ENCODE measurements at regions not wholly inside any gene's neighbourhood (a gene's known extent, or its start where the extent isn't known, plus 50 kb on each side); places are given as distances from the start of the nearest gene placed in this dataset.
"Not testable (repeated sequence)": the region's sequence is repeated elsewhere in the genome, so short reads cannot be mapped to it uniquely, and the experiment has no call there.

DNA sequence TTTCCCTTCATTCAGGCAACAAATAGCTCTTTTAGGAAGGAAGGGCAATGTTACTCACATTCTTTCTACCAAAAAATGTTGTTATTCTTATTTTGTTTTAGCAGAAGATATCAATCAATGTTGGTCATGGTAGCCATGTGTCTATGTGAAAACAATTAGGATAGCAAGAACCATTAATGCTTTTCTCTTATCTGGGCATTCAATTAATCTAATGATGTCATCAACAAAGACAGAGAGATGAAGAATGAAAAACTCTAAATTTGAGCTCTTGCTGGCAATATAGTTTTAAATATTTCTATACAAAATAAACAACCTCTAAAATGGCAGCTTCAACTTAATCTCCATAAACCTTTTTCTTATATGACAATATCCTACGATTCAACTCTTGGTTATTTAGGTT, 353.7 kb upstream of the ANKRD30A start:
- TF ChIP-seq TAF1 (IDR thresholded peaks at IDR 0.05; ENCODE audit: low read depth, low read length): no peak
- no peak for TF ChIP-seq SPI1 (IDR thresholded peaks at IDR 0.05; ENCODE audit: low read depth, low read length)
- no peak for TF ChIP-seq POU2F2 (IDR thresholded peaks at IDR 0.05; ENCODE audit: low read depth, low read length)
- no peak for FAIRE-seq
- no peak for DNase-seq (ENCODE audit: insufficient read length, low spot score)

DNA sequence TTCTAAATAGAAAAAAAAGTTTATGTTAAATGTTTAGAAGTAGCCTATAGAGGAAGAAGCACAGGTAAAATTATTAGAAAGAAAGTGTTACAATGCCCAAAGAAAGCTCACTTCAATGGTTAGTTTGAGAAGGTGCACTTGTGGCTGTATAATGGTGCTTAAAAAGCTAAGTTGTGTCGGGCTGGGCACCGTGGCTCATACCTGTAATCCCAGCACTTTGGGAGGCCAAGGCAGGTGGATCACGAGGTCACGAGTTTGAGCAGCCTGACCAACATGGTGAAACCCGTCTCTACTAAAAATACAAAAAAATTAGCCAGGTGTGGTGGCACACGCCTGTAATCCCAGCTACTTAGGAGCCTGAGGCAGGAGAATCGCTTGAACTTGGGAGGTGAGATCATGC, 355.7 kb upstream of the ANKRD30A start:
- DNase-seq (ENCODE audit: insufficient read length, low spot score); FAIRE-seq: not testable (repeated sequence)

DNA sequence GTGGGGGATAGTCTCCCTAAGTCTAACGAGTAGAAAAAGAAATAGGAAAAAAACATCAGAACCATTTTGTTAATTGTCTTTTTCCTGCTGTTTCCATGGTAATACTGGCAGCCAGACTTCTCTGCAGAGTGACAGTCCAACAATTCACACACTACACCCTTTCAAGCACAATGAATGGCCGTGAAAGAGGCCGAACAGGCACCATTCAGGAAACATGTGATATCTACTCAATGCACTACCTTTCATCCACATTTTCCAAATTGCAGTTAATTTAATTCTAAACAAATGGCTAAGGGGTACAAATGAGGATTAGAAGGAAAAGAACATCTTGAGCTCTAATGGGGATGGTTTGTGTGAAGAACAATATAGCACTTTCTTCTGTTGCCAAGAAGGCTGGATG, 358.5 kb upstream of the ANKRD30A start:
- FAIRE-seq (no peak), DNase-seq (ENCODE audit: insufficient read length, low spot score) (no peak)
- TF ChIP-seq SPI1 (IDR thresholded peaks at IDR 0.05; ENCODE audit: low read depth, low read length) (no peak), PAX5 (IDR thresholded peaks at IDR 0.05; ENCODE audit: insufficient read depth, low read length, severe bottlenecking) (no peak), POLR2AphosphoS5 (IDR thresholded peaks at IDR 0.05; ENCODE audit: low read depth, low read length) (no peak), TAF1 (IDR thresholded peaks at IDR 0.05; ENCODE audit: low read depth, low read length) (no peak), POLR2A (IDR thresholded peaks at IDR 0.05; ENCODE audit: low read depth, low read length) (no peak), POU2F2 (IDR thresholded peaks at IDR 0.05; ENCODE audit: low read depth, low read length) (no peak)

DNA sequence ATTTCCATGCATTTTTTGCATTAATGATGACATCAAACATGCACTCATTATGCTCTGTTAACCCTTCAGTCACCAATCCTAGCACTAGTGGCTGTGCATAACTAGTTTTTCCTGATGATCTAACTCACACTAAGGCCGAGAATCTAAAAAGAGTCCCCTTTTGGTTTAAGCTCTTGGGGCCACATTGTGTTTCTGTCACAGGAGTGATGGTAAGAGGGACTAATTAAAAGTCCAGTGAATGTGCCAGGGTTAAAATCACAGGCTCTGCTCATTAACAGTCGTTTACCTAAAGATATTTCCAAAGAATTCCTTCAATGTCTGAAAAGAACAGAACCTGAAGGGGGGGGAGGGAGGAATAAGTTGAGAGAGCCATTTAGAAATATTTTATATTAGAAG, 359.0 kb upstream of the ANKRD30A start:
- DNase-seq (ENCODE audit: insufficient read length, low spot score): no peak
- TF ChIP-seq SPI1 (IDR thresholded peaks at IDR 0.05; ENCODE audit: low read depth, low read length) (no peak), POLR2A (IDR thresholded peaks at IDR 0.05; ENCODE audit: low read depth, low read length) (no peak), PAX5 (IDR thresholded peaks at IDR 0.05; ENCODE audit: insufficient read depth, low read length, severe bottlenecking) (no peak), TAF1 (IDR thresholded peaks at IDR 0.05; ENCODE audit: low read depth, low read length) (no peak), POLR2AphosphoS5 (IDR thresholded peaks at IDR 0.05; ENCODE audit: low read depth, low read length) (no peak), POU2F2 (IDR thresholded peaks at IDR 0.05; ENCODE audit: low read depth, low read length) (no peak)
- FAIRE-seq: no peak

DNA sequence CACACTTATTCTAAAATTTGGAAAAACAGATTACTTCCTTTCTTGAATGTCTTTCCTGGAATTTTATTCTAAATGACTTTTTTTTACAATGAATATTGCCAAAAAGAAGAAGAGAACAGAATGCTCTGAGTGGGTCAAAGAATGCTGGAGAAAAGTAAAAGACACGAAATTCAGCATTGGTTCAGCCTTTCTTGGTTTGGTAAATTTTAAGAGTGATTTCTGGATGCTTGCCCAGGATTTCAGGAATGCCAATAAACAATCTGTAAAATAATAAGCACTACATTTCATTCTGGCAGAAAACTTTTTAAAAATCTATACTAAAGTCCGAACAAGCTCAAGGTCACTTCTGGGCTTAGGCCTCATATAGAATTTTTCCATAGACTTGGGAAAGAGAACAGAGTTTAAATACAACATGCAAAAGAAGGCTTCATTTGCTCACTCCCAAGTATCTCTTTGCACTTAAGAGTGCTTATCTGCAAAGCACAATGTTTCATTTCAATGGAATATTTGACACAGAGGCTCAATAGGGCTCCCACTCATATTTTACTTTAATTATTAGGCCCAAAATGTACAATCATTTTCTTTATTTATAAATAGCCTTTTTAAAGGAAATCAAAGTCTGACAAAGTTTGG, 359.5 kb upstream of the ANKRD30A start:
- FAIRE-seq (no peak), DNase-seq (ENCODE audit: insufficient read length, low spot score) (no peak)
- TF ChIP-seq POLR2AphosphoS5 (IDR thresholded peaks at IDR 0.05; ENCODE audit: low read depth, low read length) (no peak), PAX5 (IDR thresholded peaks at IDR 0.05; ENCODE audit: insufficient read depth, low read length, severe bottlenecking) (no peak), POU2F2 (IDR thresholded peaks at IDR 0.05; ENCODE audit: low read depth, low read length) (no peak), POLR2A (IDR thresholded peaks at IDR 0.05; ENCODE audit: low read depth, low read length) (no peak), SPI1 (IDR thresholded peaks at IDR 0.05; ENCODE audit: low read depth, low read length) (no peak), TAF1 (IDR thresholded peaks at IDR 0.05; ENCODE audit: low read depth, low read length) (no peak)

DNA sequence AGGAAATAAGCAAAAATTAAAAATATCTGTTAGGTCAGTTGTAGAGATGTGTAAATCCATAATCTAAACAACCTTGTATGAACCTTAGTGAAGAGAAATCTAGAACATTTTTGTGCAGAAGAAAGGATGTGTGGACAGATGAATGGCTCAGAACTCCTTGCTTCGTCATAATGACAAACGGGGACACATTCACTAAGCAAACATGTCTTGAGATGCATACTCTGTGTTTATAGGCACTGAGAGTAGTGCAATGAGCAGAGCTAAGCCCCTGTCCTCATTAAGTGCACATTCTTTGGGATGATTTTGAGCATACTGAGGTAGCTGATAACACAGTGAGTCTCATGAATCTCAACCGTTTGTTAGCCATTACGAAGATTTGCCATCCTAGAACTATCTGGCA, 360.6 kb upstream of the ANKRD30A start:
- FAIRE-seq: no peak
- no peak for DNase-seq (ENCODE audit: insufficient read length, low spot score)
- no peak for TF ChIP-seq POU2F2 (IDR thresholded peaks at IDR 0.05; ENCODE audit: low read depth, low read length)
- no peak for TF ChIP-seq TAF1 (IDR thresholded peaks at IDR 0.05; ENCODE audit: low read depth, low read length)
- TF ChIP-seq PAX5 (IDR thresholded peaks at IDR 0.05; ENCODE audit: insufficient read depth, low read length, severe bottlenecking): no peak
- no peak for TF ChIP-seq SPI1 (IDR thresholded peaks at IDR 0.05; ENCODE audit: low read depth, low read length)
- no peak for TF ChIP-seq POLR2A (IDR thresholded peaks at IDR 0.05; ENCODE audit: low read depth, low read length)
- TF ChIP-seq POLR2AphosphoS5 (IDR thresholded peaks at IDR 0.05; ENCODE audit: low read depth, low read length): no peak

DNA sequence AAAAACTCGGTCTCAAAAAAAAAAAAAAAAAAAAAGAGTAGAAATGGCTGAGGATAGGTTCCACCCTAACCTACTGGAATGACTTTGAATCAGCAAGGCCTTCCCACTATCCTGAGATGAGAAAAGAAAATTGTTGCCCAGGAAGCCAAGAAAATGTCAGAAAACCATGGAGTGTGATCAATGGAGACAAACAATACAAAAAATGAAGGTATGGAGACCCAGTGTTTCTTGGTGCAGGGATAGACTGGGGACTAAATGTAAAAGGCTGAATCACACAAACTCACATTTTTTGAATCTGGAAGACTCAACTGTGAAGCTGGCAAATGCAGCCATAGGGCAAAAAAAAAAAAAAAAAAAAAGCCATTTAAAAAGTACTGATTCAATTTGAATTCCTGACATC, 364.3 kb upstream of the ANKRD30A start:
- DNase-seq (ENCODE audit: insufficient read length, low spot score) (no peak), FAIRE-seq (no peak)
- TF ChIP-seq POLR2AphosphoS5 (IDR thresholded peaks at IDR 0.05; ENCODE audit: low read depth, low read length): no peak
- TF ChIP-seq POU2F2 (IDR thresholded peaks at IDR 0.05; ENCODE audit: low read depth, low read length): no peak
- no peak for TF ChIP-seq SPI1 (IDR thresholded peaks at IDR 0.05; ENCODE audit: low read depth, low read length)
- TF ChIP-seq PAX5 (IDR thresholded peaks at IDR 0.05; ENCODE audit: insufficient read depth, low read length, severe bottlenecking): no peak
- no peak for TF ChIP-seq POLR2A (IDR thresholded peaks at IDR 0.05; ENCODE audit: low read depth, low read length)
- no peak for TF ChIP-seq TAF1 (IDR thresholded peaks at IDR 0.05; ENCODE audit: low read depth, low read length)

DNA sequence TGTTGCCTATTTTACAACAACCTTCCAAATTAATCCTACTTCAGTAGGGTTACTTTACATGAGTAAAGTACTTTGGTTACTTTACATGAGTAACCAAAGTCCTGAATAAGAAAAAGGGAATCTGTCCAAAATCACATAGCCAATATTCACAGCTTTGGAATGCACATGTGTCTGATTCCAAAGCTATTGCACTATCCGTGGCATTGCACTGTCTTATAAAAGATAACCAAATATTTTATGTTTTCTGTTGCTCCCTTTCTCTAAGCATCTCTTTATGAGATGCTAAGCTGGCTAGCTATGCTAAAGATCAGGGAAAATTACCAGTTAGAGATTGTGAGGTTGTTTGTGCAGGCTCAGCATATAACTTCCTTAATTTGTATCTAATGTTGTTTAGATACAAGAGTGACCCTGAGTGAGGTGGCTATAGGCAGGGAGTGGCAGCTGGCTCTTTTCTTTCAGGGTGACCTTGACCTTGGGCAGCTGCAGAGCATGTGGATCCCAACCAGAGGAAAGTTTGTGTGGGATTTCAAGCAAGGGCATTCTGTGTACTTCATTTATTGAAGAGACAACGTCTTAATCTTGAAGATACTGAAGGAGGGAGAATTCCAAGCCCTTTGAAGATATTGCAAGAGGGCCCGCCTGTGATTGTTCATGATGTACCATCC, 366.1 kb upstream of the ANKRD30A start:
- DNase-seq (ENCODE audit: insufficient read length, low spot score): no peak
- FAIRE-seq: no peak
- TF ChIP-seq POU2F2 (IDR thresholded peaks at IDR 0.05; ENCODE audit: low read depth, low read length) (no peak), TAF1 (IDR thresholded peaks at IDR 0.05; ENCODE audit: low read depth, low read length) (no peak), PAX5 (IDR thresholded peaks at IDR 0.05; ENCODE audit: insufficient read depth, low read length, severe bottlenecking) (no peak), SPI1 (IDR thresholded peaks at IDR 0.05; ENCODE audit: low read depth, low read length) (no peak), POLR2AphosphoS5 (IDR thresholded peaks at IDR 0.05; ENCODE audit: low read depth, low read length) (no peak)

DNA sequence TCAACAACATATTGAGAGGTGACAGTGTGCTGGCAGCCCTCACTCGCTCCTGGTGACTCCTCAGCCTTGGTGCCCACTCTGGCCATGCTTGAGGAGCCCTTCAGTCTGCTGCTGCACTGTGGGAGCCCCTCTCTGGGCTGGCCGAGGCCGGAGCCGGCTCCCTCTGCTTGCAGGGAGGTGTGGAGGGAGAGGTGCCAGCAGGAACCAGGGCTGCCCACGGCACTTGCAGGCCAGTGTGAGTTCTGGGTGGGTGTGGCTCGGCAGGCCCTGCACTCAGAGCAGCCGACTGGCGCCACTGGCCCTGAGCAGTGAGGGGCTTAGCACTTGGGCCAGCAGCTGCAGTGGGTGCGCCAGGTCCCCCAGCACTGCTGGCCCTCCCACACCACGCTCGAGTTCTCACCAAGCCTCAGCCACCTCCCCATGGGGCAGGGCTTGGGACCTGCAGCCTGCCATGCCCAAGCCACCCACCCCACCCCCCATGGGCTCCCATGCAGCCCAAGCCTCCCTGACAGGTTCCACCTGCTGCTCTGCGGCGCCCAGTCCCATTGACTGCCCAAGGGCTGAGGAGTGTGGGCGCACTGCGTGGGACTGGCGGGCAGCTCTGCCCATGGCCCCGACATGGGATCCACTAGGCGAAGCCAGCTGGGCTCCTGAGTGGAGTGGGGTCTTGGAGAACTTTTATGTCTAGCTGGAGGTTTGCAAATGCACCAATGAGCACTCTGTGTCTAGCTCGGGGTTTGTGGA, 377.1 kb upstream of the ANKRD30A start:
- TF ChIP-seq POU2F2 (IDR thresholded peaks at IDR 0.05; ENCODE audit: low read depth, low read length): no peak
- TF ChIP-seq TAF1 (IDR thresholded peaks at IDR 0.05; ENCODE audit: low read depth, low read length): no peak
- TF ChIP-seq PAX5 (IDR thresholded peaks at IDR 0.05; ENCODE audit: insufficient read depth, low read length, severe bottlenecking): no peak
- TF ChIP-seq POLR2A (IDR thresholded peaks at IDR 0.05; ENCODE audit: low read depth, low read length): no peak
- no peak for TF ChIP-seq POLR2AphosphoS5 (IDR thresholded peaks at IDR 0.05; ENCODE audit: low read depth, low read length)
- no peak for TF ChIP-seq SPI1 (IDR thresholded peaks at IDR 0.05; ENCODE audit: low read depth, low read length)
- DNase-seq (ENCODE audit: insufficient read length, low spot score): no peak
- FAIRE-seq: no peak

Measured in GM12891 (cell line).